Fibroblast of lung (primary cell): ENCODE measurements at regions not wholly inside any gene's neighbourhood (a gene's known extent, or its start where the extent isn't known, plus 50 kb on each side); places are given as distances from the start of the nearest gene placed in this dataset.

Source experiments
- EZH2 ChIP-seq: IDR thresholded peaks from 2 replicates; pipeline ENCODE4 v1.5.1; 2012; ENCODE audit warnings: low read length, control low read depth, mild to moderate bottlenecking; ENCODE audit errors: missing control alignments
- TF ChIP-seq, protein P1 (sequence below), 2 donors: IDR thresholded peaks in 1 of 2; conservative IDR thresholded peaks in 1 of 2; 1 replicate in 1 of 2; 2 replicates in 1 of 2; pipeline ENCODE4 v1.5.1; 2011 to 2012; ENCODE audit warnings: low read length in 2 of 2, control low read depth in 1 of 2, inconsistent platforms in 1 of 2, low read depth in 1 of 2, mild to moderate bottlenecking in 1 of 2

- TF ChIP-seq, protein P1, sequence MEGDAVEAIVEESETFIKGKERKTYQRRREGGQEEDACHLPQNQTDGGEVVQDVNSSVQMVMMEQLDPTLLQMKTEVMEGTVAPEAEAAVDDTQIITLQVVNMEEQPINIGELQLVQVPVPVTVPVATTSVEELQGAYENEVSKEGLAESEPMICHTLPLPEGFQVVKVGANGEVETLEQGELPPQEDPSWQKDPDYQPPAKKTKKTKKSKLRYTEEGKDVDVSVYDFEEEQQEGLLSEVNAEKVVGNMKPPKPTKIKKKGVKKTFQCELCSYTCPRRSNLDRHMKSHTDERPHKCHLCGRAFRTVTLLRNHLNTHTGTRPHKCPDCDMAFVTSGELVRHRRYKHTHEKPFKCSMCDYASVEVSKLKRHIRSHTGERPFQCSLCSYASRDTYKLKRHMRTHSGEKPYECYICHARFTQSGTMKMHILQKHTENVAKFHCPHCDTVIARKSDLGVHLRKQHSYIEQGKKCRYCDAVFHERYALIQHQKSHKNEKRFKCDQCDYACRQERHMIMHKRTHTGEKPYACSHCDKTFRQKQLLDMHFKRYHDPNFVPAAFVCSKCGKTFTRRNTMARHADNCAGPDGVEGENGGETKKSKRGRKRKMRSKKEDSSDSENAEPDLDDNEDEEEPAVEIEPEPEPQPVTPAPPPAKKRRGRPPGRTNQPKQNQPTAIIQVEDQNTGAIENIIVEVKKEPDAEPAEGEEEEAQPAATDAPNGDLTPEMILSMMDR (conservative IDR thresholded peaks at IDR 0.05 in 1 of 2, IDR thresholded peaks at IDR 0.05 in 1 of 2; ENCODE audit: low read depth in 1 of 2, low read length in 2 of 2) = no peak
- TF ChIP-seq EZH2 = no peak
Observed at GRCh38 chr3:11711876-11712275, 68.2 kb upstream of the VGLL4 start.
